Ovary (tissue), 7 donors: ENCODE measurements at regions not wholly inside any gene's neighbourhood (a gene's known extent, or its start where the extent isn't known, plus 50 kb on each side); places are given as distances from the start of the nearest gene placed in this dataset.

Experiments used
- DNase-seq, 5 donors: peaks; one replicate each; pipeline ENCODE4 v3.0.0-alpha.2; 2019 to 2020
- H3K27ac ChIP-seq, 2 donors: fragments of 200-600 bp; one replicate each; pipeline versions ENCODE4 v1.5.1 to v1.8.0; 2019 to 2022
- H3K27me3 ChIP-seq: fragments of 200-600 bp; one replicate; pipeline ENCODE4 v1.8.0; 2022
- H3K36me3 ChIP-seq: fragments of 200-600 bp; sonication (generic); one replicate; pipeline ENCODE4 v1.5.1; 2019
- H3K4me1 ChIP-seq: one replicate; pipeline ENCODE4 v1.8.1; 2013; ENCODE audit warnings: mild to moderate bottlenecking, moderate library complexity; ENCODE audit not compliant: insufficient read depth
- H3K4me3 ChIP-seq: fragments of 200-600 bp; sonication (generic); one replicate; pipeline ENCODE4 v1.5.1; 2017
- H3K9me3 ChIP-seq, 2 donors: fragments of 200-600 bp in 1 of 2; sonication (generic) in 1 of 2; one replicate each; pipeline versions ENCODE4 v1.5.1 to v1.8.1; 2013 to 2019; ENCODE audit warnings: mild to moderate bottlenecking in 1 of 2, moderate library complexity in 1 of 2
- EP300 ChIP-seq: sonication (generic); formaldehyde crosslinking; IDR thresholded peaks from one replicate; pipeline ENCODE4 v1.6.1; 2017; ENCODE audit warnings: antibody characterized with exemption
- POLR2A ChIP-seq: fragments of 450-650 bp; IDR thresholded peaks from one replicate; pipeline ENCODE4 v1.6.1; 2017; ENCODE audit warnings: antibody characterized with exemption, mild to moderate bottlenecking, moderate library complexity
- WGBS, 3 donors: extraction: QIAGEN DNeasy Blood & Tissue Kit in 1 of 3; methylation state at CpG; one replicate each; pipeline versions ENCODE4 v1.1.5 to v1.1.7; 2013 to 2017; 5-methylcytosine and 5-hydroxymethylcytosine counted together
- intact Hi-C, 4 donors: fragments of 100-400 bp; cut with DNase I; formaldehyde crosslinking; loops; one replicate each; pipeline versions ENCODE4 v1.11.0 to v1.15.1; 2022 to 2023
- TF ChIP-seq, protein P1 (sequence below), 3 donors: fragments of 450-650 bp in 2 of 3; fragments of 200-600 bp in 1 of 3; IDR thresholded peaks; one replicate each; pipeline versions ENCODE4 v1.5.1 to v1.8.0; 2016 to 2022; ENCODE audit warnings: antibody characterized with exemption in 3 of 3, mild to moderate bottlenecking in 1 of 3
- donor health status: DM: no; HTN: no; CAD: no; lungs with moderate emphysema.
- donor health status: DM: no; HTN: no; CAD: no.
- donor health status: Bipolar disorder and iron deficiency.
- donor health status: DM: no; HTN: no; CAD: no.
- donor health status: DM: yes; HTN: yes; CAD: no.

DNA sequence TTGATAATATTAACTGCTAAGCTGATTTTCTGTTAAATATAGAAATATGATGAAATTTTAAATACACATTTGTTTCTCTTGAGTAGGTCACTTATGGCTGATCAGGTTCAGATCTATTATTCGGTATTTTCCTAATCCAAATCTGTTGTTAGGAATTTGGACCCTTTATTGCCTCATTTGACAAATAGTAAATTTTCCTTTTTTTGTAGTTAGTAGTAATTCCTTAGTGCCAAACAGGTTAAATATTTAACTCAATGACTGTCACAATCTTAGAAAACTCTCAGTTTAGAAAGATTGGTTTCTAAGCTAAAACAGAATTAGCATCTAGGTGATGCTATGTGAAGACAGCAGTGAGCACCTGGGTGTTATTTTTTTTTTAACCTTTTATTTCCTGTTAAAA is 1598.9 kb downstream of the KHDRBS2 start:
- WGBS, 3 donors, result 58 to 71% (median 68%) methylated on average over 1 of the region's 1 CpG
- Histone ChIP-seq H3K36me3 (no peaks in the 10 kb centered on the region), H3K4me3 (no peak overlapping the region), H3K9me3 (no peaks in the 10 kb centered on the region), H3K27me3 (no peaks in the 10 kb centered on the region), H3K27ac (no peak overlapping the region), H3K4me1 (no peaks in the 10 kb centered on the region)
- no peak for DNase-seq
- TF ChIP-seq, protein P1, sequence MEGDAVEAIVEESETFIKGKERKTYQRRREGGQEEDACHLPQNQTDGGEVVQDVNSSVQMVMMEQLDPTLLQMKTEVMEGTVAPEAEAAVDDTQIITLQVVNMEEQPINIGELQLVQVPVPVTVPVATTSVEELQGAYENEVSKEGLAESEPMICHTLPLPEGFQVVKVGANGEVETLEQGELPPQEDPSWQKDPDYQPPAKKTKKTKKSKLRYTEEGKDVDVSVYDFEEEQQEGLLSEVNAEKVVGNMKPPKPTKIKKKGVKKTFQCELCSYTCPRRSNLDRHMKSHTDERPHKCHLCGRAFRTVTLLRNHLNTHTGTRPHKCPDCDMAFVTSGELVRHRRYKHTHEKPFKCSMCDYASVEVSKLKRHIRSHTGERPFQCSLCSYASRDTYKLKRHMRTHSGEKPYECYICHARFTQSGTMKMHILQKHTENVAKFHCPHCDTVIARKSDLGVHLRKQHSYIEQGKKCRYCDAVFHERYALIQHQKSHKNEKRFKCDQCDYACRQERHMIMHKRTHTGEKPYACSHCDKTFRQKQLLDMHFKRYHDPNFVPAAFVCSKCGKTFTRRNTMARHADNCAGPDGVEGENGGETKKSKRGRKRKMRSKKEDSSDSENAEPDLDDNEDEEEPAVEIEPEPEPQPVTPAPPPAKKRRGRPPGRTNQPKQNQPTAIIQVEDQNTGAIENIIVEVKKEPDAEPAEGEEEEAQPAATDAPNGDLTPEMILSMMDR (IDR thresholded peaks at IDR 0.05), result no peak
- no peak for TF ChIP-seq POLR2A
- no peak for TF ChIP-seq EP300
- intact Hi-C loops, result no loop called here

DNA sequence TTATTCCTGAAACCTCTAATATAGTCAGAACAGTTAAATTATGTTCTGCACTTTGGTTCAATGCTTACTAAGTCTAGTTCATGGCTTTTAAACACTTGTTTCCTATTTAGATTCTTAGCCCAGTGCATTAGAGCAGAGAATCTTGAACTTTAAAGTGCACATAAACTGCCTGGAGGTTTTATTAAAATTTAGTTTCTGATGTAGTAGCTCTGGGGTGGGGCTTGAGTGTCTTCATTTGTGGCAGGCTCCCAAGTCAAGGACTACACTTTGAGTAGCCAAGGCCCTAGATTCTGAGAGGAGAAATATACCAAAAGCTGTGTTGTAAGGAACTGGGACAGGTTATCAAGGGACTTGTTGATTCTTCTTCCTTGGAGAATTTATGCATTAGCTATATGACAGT is 1604.2 kb downstream of the KHDRBS2 start:
- Histone ChIP-seq H3K27ac (no peak overlapping the region), H3K4me1 (no peaks in the 10 kb centered on the region), H3K27me3 (no peaks in the 10 kb centered on the region), H3K9me3 (no peaks in the 10 kb centered on the region), H3K36me3 (no peaks in the 10 kb centered on the region), H3K4me3 (no peak overlapping the region)
- DNase-seq, result no peak
- intact Hi-C loops, result no loop called here
- TF ChIP-seq POLR2A (no peak), EP300 (no peak)
- TF ChIP-seq, protein P1 (IDR thresholded peaks at IDR 0.05), result no peak

DNA sequence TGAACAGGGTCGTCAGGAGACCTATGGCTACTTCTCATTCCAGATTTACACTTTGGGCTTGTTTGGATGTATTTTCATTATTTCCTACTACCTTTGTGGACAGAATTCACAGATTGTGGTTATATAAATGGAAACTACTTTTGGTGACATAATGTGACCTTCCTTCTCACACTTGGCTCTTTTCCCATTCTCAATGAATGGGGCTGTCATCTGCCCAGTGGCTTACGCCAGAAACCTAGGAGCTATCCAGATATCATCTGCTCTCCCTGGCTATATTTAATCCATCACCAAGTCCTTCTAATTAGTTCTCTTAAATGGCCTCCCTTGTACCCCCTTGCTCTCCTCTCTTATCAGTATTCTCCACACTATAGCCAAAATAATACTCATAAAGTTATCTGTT is 1606.8 kb downstream of the KHDRBS2 start:
- H3K36me3 ChIP-seq, result no peaks in the 10 kb centered on the region
- no peak for DNase-seq
- no peaks in the 10 kb centered on the region for H3K27me3 ChIP-seq
- no peak overlapping the region for H3K27ac ChIP-seq
- H3K4me3 ChIP-seq, result no peak overlapping the region
- TF ChIP-seq EP300 (no peak), POLR2A (no peak)
- TF ChIP-seq, protein P1 (IDR thresholded peaks at IDR 0.05), result no peak
- WGBS, 3 donors, result 40 to 49% (median 45%) methylated on average over 2 of the region's 2 CpGs
- intact Hi-C loops, result no loop called here
- H3K4me1 ChIP-seq, result no peaks in the 10 kb centered on the region
- no peaks in the 10 kb centered on the region for H3K9me3 ChIP-seq

DNA sequence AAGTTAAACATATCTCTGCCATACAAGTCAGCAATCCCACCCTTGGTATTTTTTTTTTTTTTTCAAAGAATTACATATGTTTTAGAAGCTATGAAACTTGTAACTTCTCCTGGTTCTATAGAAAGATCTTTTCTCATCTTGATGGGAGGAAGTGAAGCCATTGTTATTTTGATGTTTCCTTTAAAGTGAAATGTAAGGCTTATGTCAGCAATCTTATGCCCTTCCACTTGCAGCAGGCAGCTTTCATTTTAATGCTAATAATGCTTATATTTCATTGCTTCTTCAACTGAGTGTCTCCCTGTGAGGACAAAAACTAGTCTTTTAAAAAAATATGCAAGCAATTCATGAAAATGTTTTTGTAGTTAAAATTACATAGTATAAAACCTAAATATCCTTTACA is 1614.7 kb downstream of the KHDRBS2 start:
- no peaks in the 10 kb centered on the region for H3K27me3 ChIP-seq
- H3K9me3 ChIP-seq, result no peaks in the 10 kb centered on the region
- H3K27ac ChIP-seq, result no peak overlapping the region
- H3K4me3 ChIP-seq, result no peak overlapping the region
- DNase-seq, result no peak
- intact Hi-C loops, result no loop called here
- TF ChIP-seq, protein P1 (IDR thresholded peaks at IDR 0.05), result no peak
- TF ChIP-seq EP300 (no peak), POLR2A (no peak)
- H3K36me3 ChIP-seq, result no peaks in the 10 kb centered on the region
- no peaks in the 10 kb centered on the region for H3K4me1 ChIP-seq

DNA sequence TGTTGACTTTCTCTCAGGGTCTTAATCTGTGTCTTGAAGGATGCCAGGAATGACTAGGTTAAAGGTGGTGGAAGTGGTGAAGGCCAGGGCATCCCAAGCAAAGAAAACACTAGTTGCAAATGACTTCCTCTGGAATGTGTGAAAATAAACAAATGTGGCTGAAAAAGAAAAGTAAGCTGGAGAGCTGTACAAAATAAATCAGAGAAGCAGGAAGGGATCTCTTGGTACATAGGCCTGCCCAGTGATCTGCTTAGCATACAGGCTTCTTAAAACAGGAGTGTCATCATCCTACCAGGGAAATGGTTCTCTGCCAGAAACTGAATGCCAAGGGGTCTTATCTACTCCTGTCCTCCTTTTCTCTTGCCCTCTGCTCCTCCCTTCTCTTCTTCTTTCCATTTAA is 1616.0 kb downstream of the KHDRBS2 start:
- Histone ChIP-seq H3K9me3 (no peaks in the 10 kb centered on the region), H3K27ac (no peak overlapping the region), H3K4me1 (no peaks in the 10 kb centered on the region), H3K27me3 (no peaks in the 10 kb centered on the region), H3K36me3 (no peaks in the 10 kb centered on the region), H3K4me3 (no peak overlapping the region)
- intact Hi-C loops, result no loop called here
- DNase-seq, result no peak
- TF ChIP-seq POLR2A (no peak), EP300 (no peak)
- TF ChIP-seq, protein P1 (IDR thresholded peaks at IDR 0.05), result no peak
